GM12891 (cell line): ENCODE measurements at regions not wholly inside any gene's neighbourhood (a gene's known extent, or its start where the extent isn't known, plus 50 kb on each side); places are given as distances from the start of the nearest gene placed in this dataset.

Experiments
- DNase-seq: peaks from one replicate; pipeline ENCODE4 v3.0.0; 2011; ENCODE audit warnings: low spot score; ENCODE audit not compliant: insufficient read length
- FAIRE-seq: peaks from 2 replicates; lab custom pipeline; 2011; peaks lifted over from hg19 to GRCh38; lab: Jason Lieb, UNC
- PAX5 ChIP-seq: IDR thresholded peaks from 2 replicates; pipeline ENCODE4 v1.6.1; 2011; ENCODE audit warnings: low read length, moderate library complexity, mild to moderate bottlenecking; ENCODE audit not compliant: insufficient read depth, severe bottlenecking
- POLR2A ChIP-seq: IDR thresholded peaks from 2 replicates; pipeline ENCODE4 v1.6.1; 2011; ENCODE audit warnings: low read depth, low read length, control low read depth
- POLR2AphosphoS5 ChIP-seq: IDR thresholded peaks from 2 replicates; pipeline ENCODE4 v1.6.1; 2011; ENCODE audit warnings: low read depth, low read length, control low read depth
- POU2F2 ChIP-seq: IDR thresholded peaks from 2 replicates; pipeline ENCODE4 v1.6.1; 2011; ENCODE audit warnings: low read depth, mild to moderate bottlenecking, control low read depth, low read length, moderate library complexity
- SPI1 ChIP-seq: IDR thresholded peaks from 2 replicates; pipeline ENCODE4 v1.6.1; 2011; ENCODE audit warnings: low read depth, low read length, control low read depth
- TAF1 ChIP-seq: IDR thresholded peaks from 2 replicates; pipeline ENCODE4 v1.6.1; 2011; ENCODE audit warnings: low read depth, low read length, control low read depth

DNA sequence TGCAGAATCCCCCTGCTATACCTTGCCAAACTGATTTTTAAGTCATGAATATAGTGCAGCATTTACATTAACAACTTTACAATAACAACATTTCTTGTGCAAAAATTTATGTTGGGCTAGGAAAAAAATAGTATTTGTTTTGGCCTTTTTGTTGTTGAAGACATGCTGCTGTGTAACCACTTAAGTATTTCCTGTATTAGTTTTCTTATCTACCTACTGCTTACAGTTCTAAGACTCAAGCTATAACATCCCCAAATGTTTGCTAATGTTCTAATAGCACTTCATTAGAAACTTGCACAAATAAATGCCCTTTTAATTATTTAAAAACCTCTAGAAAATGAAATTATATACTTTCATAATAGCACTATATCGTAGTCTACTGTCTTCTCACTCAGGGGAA lies 154.3 kb upstream of the DOCK10 start:
- FAIRE-seq (no peak), DNase-seq (no peak)
- no peak for TF ChIP-seq PAX5
- TF ChIP-seq POLR2AphosphoS5 = no peak

DNA sequence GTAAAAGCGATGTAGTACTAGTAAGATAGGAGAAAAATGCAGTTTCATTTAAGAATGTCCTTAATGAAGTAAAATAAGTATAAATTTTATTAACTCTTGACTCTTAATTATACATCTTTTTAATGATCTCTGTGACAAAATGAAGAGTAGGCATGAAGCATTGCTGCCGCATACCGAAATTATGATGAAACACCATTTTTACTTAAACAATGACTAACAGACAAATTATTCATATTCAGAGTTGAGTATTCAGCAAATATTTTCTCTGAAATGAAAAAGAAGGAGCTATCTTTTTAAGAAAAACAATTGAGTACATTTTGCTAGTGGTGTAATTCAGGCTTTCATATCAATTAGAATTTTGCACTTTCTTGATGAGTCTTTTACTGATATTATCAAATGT lies 150.6 kb upstream of the DOCK10 start:
- DNase-seq (no peak), FAIRE-seq (no peak)
- TF ChIP-seq SPI1 (no peak), PAX5 (no peak), TAF1 (no peak), POLR2AphosphoS5 (no peak), POU2F2 (no peak), POLR2A (no peak)

GRCh38 chr2:225190987-225191386 lies 148.7 kb upstream of the DOCK10 start:
- DNase-seq = no peak
- no peak for FAIRE-seq
- no peak for TF ChIP-seq POU2F2
- TF ChIP-seq TAF1 = no peak
- no peak for TF ChIP-seq PAX5
- TF ChIP-seq POLR2AphosphoS5 = no peak
- TF ChIP-seq SPI1 = no peak
- TF ChIP-seq POLR2A = no peak

- DNase-seq (no peak), FAIRE-seq (no peak)
- TF ChIP-seq POLR2AphosphoS5 = no peak
- no peak for TF ChIP-seq SPI1
- no peak for TF ChIP-seq POLR2A
- no peak for TF ChIP-seq TAF1
- no peak for TF ChIP-seq PAX5
- no peak for TF ChIP-seq POU2F2
Measured at GRCh38 chr2:225184948-225185347, 142.7 kb upstream of the DOCK10 start.

- DNase-seq = no peak
- FAIRE-seq = no peak
- TF ChIP-seq POU2F2 (no peak), SPI1 (no peak), POLR2AphosphoS5 (no peak), PAX5 (no peak), POLR2A (no peak), TAF1 (no peak)
Measured at GRCh38 chr2:225182126-225182525, 139.9 kb upstream of the DOCK10 start.

- DNase-seq (no peak), FAIRE-seq (no peak)
- no peak for TF ChIP-seq PAX5
- no peak for TF ChIP-seq SPI1
- TF ChIP-seq TAF1 = no peak
- TF ChIP-seq POLR2A = no peak
- no peak for TF ChIP-seq POU2F2
- no peak for TF ChIP-seq POLR2AphosphoS5
Measured at GRCh38 chr2:225177098-225177497, 134.8 kb upstream of the DOCK10 start.

- FAIRE-seq = no peak
Measured at GRCh38 chr2:225173909-225174308, 131.6 kb upstream of the DOCK10 start.

GRCh38 chr2:225171350-225171749 lies 129.1 kb upstream of the DOCK10 start:
- DNase-seq (no peak), FAIRE-seq (no peak)
- no peak for TF ChIP-seq PAX5
- TF ChIP-seq SPI1 = no peak
- TF ChIP-seq POU2F2 = no peak
- TF ChIP-seq POLR2A = no peak
- no peak for TF ChIP-seq TAF1
- TF ChIP-seq POLR2AphosphoS5 = no peak

More at GRCh38 chr2:225173909-225174308, 131.6 kb upstream of the DOCK10 start:
- no peak for DNase-seq
- TF ChIP-seq PAX5 (no peak), POLR2A (no peak), POLR2AphosphoS5 (no peak), POU2F2 (no peak), TAF1 (no peak), SPI1 (no peak)

- FAIRE-seq = no peak
- no peak for TF ChIP-seq POLR2A
- no peak for TF ChIP-seq TAF1
- no peak for TF ChIP-seq SPI1
- no peak for TF ChIP-seq POLR2AphosphoS5
- no peak for TF ChIP-seq POU2F2
- no peak for TF ChIP-seq PAX5
Measured at GRCh38 chr2:225170162-225170561, 127.9 kb upstream of the DOCK10 start.

GRCh38 chr2:225169396-225169795 lies 127.1 kb upstream of the DOCK10 start:
- FAIRE-seq = no peak

More at GRCh38 chr2:225170162-225170561, 127.9 kb upstream of the DOCK10 start:
- DNase-seq = no peak

More at GRCh38 chr2:225169396-225169795, 127.1 kb upstream of the DOCK10 start:
- TF ChIP-seq TAF1 = no peak
- TF ChIP-seq PAX5 = no peak
- TF ChIP-seq POU2F2 = no peak
- TF ChIP-seq POLR2A = no peak
- no peak for TF ChIP-seq POLR2AphosphoS5
- no peak for TF ChIP-seq SPI1
- DNase-seq = no peak
